ENCODE measurements at regions not wholly inside any gene's neighbourhood (a gene's known extent, or its start where the extent isn't known, plus 50 kb on each side); places are given as distances from the start of the nearest gene placed in this dataset.
"Not testable (repeated sequence)": the region's sequence is repeated elsewhere in the genome, so short reads cannot be mapped to it uniquely, and the experiment has no call there.

DNA sequence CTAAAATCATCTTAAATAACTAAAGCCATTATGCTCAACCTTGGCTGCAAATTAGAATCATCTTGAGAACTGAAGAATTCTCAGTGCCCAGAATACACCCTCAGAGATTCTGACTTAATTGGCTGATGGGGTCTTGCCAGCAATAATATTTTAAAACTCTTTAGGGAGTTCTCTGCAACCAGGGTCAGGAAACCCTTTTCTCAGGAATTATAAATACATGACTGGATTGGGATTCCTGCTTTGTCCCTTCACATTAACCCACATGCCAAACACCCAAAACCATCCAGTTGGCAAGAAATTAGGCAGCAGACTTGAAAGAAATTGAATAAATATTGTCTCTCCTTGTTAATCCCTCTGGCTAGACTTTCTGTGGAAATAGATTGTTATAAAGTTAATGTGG lies 482.3 kb upstream of the NECTIN3 start:
- DNase-seq (ENCODE audit: low read depth in 2 of 2): no peak

DNA sequence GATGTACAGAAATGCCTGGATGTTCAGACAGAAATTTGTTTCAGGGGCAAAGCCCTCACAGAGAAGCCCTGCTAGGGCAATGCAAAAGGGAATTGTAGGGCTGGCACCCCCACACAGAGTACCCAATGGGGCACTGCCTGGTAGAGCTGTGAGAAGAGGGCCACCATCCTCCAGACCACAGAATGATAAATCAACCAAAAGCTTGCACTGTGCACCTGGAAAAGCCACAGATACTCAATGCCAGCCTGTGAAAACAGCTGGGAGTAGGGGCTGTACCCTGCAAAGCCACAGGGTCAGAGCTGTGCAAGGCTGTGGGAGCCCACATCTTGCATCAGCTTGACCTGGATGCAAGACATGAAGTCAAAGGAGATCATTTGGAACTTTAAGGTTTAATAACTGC lies 477.9 kb upstream of the NECTIN3 start:
- no peak for DNase-seq (ENCODE audit: low read depth in 2 of 2)

DNA sequence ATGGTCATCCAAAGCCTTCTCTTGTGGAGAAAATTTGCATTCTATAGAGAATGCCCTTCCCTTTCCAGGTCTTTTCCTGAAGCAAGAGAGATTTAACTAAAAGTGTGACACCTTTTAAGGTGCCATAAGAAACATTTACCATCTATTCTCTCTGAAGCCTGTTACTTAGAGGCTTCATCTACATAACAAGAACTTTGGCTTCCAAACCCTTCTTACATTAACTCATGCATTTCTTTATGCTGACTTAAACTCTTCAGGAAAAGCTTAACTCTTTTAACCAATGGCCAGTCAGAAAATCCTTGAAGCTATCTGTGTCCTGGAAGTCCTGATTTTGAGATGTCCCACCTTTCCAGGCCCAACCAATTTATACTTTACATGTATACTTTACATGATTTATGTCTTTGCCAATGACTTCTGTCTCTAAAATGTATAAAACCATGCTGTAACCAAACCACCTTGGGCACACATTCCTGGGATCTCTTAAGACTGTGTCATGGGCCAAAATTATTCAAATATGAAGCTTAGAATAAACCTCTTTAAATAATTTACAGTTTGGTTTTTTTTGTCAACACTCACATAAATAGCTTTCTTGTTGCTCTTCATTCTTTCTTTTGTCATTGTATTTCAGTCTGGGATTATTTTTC lies 472.6 kb upstream of the NECTIN3 start:
- DNase-seq (ENCODE audit: low read depth in 2 of 2): no peak

DNA sequence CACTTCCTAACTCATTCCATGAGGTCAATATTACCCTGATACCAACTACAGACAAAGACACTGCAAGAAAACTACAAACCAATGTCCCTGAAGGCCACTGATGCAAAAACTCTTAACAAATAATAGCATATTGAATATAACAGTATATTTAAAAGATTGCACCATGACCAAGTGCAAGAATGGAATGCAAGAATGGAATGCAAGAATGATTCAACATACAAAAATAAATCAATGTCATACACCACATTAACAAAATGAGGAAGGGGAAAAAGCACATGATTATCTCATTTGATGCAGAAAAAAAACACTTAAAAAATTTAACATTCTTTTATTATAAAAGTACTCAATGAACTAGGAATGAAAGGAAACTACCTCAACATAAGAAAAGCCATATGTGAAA lies 463.1 kb upstream of the NECTIN3 start:
- DNase-seq (ENCODE audit: low read depth in 2 of 2): peak in 1 of 2 donors; percentile 17

DNA sequence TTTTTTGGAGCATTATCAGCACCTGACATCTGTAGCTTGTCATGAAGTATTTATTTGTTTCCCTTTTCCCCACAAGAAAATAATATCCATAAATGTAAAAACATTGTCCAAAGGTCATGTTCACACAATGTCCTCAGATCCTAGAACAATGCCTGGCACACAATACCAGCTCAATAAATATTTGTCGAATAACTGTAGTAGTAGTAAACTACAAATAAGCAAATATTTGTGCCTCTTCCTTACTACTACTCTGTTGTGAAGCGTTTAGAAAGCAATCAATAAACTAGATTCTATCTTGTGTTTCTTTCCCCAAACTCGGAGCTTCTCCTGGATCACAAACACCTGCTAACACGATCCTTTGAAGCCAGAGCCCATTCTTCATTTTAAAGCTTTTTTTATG lies 459.6 kb upstream of the NECTIN3 start:
- DNase-seq (ENCODE audit: low read depth in 2 of 2): no peak

DNA sequence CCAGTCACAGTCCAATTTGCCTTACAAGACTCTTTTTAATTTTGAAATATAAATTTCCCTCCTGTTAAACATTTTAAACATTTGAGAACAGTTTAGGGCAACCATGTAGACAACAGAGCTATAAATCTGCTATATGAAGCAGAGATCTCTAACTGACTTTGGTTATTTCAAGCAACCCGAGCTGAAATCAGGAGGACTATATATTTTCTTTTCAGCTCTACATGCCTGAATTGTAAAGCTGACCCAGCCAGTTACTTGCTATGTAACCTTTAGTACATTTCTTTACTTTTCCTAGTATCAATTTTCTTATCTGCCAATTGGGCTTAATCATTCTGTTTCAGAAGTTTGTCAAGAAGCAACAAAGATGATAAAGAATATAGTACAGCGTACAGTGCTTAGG lies 457.4 kb upstream of the NECTIN3 start:
- no peak for DNase-seq (ENCODE audit: low read depth in 2 of 2)

DNA sequence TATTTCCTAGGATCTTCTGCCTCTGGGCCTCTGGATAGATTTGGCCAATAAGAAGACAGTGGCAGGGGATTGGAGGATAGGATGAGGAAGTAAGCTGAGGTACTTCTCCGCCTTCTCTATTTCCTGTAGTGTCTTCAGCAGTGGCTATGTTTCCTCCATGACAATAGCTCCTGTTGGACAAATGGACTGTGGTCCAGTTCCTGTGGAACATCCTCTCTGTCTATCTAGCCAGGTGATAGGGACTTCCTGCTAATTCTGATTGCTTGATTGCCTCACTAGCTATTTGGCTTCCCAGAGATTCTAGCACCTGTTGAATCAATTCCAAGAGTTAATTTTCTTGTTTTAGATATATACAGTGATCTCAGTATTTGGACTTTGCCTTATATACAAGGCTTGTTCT lies 456.2 kb upstream of the NECTIN3 start:
- DNase-seq (ENCODE audit: low read depth in 2 of 2): no peak

DNA sequence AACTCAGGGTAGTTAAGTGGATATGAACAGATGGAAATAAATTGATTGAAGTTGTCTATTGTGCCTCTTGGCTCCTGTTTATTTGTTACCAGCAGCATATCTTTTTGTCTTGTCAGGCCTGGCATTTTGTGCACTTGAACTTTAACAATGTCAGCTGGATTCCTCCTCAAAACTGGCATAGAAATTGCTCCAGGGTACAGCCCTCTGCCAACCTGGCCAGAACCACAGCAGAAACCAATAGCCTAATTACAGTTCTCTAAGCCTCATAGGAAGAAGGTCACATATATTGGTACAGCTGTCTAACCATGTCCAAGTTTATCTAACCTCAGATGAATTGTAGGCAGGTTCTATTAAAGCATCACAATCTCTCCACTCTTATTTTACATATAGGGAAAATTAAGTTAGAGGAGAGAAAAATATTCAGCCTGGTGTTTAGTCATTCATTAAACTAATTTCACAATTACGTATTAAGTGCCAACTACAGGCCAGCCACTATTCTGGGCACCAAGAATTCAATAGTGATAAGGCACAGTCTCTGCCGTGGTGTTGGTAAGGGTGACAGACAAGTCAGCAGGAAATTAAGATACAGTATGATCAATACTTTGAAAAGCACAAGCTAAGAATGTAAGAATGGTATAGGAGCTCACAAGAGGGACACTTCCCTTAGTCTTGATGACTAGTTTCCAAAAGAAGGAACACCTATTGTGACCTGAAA lies 452.9 kb upstream of the NECTIN3 start:
- DNase-seq (ENCODE audit: low read depth in 2 of 2): no peak

DNA sequence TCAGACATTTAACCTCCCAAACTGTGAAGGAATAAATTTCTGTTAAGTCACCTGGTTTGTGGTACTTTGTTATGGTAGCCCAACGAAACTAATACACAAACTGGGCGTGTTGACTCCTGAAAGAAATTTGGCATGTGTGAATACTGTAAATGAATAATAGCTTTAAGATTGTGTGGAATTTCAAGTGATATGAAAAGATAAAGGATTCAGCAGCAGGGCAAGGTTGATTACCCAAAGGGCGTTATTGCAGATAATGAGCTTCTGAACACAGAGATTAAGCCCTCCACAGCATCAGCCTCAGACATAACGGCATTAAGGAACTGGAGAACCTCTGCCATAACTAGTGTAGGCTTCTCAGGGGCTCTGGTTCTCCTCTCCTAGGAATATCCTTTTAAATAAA lies 451.5 kb upstream of the NECTIN3 start:
- DNase-seq (ENCODE audit: low read depth in 2 of 2): no peak

DNA sequence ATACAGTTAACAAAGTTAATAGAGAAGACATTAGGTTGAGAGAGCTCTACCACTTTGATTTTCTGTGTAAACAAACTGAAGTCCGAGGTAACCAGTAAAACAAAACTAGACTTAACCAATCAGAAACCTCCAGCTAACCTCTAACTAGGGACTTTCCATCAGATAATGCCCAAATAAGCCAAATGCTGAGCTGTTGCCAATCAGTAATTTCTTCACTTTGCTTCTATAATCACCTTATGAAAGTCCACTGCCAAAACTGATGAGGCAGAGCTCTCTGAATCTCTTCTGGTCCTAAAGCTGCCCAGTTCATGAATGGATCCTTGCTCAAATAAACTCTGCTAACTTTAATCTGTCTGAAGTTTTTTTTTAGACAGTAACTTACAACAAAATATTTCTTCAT lies 448.0 kb upstream of the NECTIN3 start:
- peak in 1 of 2 donors; percentile 18 for DNase-seq (ENCODE audit: low read depth in 2 of 2)

DNA sequence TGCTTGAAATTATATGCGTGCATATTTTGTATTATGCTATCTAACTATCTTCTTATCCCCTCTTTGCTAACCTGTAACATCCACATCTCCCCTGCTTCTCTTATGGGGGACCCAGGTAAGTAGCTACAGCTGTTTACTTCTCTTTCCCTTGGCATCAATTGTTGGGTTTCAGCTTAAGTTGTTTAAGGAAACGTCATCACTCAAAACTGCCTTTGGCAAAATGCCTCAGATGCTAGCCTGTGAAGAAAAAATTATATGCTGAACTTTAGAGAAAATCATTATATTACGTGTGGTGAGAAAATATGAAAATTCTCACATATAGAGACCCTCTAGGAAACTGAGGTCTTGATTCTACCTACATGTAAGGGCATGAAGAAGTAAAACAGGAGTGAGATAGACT lies 447.0 kb upstream of the NECTIN3 start:
- DNase-seq (ENCODE audit: low read depth in 2 of 2): peak in 1 of 2 donors; percentile 19

DNA sequence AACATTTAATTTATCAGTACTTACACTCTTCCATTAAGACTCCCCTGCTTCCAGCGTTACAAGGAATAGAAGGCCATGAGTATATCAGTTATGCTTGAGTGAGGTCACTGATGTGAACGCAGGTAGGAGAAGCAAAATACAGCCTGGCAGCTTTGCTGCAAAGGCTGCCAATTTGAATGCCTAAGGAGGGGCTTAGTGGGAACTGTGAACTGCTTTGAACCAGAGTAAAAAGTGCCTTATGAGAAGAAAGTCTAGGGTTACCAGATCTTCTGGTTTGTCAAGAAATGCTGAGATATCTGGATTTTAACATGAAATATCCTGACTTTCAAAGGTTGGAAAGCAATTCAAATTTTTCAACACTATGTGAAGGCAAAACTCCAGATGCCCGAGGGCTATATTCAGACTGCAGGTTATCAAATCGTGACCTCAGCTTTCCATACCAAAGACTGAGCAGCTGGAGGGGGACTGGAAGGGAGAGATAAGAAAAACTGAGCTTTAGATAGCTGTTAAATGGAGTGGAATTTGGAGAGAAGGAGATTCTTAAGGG lies 446.3 kb upstream of the NECTIN3 start:
- DNase-seq (ENCODE audit: low read depth in 2 of 2): no peak

DNA sequence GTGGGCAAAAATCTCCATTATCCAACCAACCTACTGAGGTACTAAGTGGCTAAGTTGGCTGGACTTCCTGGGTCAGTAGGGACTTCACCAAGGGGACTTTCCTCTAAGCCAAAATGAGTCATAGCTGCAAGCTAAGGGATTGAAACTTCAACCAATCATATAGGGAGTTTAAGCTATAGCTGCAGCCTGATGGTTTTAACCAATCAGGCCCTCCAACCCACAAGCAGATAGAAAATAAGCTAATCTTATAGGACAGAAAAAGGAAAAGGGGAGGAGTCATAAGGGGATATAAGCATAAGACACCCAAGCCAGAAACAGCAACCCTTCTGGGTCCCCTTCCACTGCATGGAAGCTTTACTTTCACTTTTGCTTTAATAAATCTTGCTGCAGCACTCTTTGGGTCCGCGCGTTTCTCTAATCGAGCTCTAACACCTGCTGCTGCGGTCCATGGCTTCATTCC lies 444.9 kb upstream of the NECTIN3 start:
- DNase-seq (ENCODE audit: low read depth in 2 of 2): not testable (repeated sequence)

DNA sequence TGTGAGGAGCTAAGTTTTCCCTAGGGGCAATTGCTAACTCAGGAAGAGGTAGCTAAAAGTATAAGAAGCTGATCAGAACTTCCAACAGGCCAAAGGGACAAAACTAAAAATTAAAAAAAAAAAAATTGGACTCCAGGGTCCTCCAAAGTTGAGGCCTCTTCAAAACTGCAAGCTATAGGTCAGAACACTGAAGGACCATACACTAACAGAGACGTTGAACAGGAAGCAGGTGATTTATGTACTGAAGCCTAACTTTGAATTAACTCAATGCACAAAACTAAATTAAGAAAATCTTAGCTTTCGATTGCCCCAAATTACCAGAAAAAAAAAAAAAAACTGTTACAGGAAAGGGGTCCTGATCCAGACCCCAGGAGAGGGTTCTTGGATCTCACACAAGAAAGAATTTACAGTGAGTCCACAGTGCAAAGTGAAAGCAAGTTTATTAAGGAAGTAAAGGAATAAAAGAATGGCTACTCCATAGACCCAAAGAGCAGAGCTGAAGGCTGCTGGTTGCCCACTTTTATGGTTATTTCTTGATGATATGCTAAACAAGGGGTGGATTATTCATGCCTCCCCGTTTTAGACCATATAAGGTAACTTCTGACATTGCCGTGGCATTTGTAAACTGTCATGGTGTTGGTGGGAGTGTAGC lies 442.8 kb upstream of the NECTIN3 start:
- no peak for DNase-seq (ENCODE audit: low read depth in 2 of 2)

DNA sequence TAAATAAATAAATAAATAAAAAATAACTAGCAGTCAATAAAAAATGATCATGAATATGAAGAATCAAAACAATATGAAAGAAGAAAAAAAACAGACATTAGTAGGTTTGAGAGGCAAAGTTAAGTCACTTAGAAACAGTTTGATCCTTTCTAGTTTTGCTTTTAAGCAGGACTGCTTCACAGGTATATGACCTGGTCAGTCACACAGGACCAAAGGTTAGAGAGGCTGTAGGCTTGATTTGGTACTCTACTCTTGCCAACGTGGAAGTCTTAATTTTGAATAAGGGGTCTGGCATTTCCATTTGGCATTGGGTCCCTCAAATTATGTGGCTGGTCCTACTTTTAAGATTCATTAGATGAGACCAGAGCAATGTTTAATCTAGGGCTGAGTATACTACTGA lies 441.7 kb upstream of the NECTIN3 start:
- no peak for DNase-seq (ENCODE audit: low read depth in 2 of 2)

DNA sequence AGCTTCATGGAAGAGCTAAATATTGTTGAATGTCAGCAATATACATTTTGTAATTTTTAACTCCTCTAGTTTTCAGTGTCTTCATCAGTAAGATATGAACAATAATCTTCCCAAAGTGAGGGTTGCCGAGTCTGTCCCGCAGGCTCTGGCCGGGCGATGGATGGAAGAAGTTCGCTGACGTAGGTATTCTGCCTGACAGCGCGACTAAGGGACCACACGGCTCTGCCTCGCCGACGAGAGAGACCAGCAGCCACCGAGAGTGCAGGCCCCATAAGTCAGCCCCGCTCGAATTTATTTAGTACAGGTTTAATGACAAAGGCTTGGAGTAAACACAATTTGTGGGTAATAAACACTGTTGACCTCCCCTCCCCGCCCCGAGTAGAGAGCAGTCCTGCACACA lies 427.4 kb upstream of the NECTIN3 start:
- no peak for DNase-seq (ENCODE audit: low read depth in 2 of 2)

DNA sequence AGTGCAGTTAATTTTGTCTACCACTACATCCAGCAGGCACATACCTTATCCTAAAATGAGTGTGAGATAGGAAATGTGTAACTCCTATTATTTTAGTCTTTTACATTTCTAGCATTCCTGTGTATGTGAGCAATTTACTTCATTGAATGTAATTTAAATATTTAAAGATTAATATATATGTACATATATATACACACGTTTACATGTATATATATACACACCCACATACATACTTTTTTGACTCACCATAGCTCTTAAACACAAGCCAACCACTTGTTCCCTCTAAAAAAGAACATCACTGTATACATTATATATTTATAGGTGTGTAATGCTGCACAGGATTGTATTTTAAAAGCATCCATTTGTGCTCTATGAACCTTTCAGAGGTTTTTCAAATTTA lies 425.6 kb upstream of the NECTIN3 start:
- no peak for DNase-seq (ENCODE audit: low read depth in 2 of 2)

DNA sequence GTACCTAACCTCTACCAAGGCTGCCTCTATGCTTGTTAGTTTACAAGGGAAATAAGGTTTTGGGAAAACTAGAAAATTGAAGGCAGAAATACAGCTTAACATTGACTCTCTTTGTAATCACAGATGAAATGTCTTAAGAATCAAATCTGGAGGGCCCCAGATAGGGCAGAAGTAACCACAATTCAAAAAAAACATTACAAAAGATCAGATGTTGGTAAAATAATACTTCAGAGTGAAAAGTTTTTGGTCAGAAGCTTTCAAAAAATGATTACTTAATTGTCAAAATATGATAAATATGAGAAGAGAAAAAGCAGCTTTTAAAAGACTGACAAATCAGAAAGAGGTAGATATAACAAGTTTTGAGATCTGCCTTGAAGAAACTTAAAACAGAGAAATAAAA lies 425.1 kb upstream of the NECTIN3 start:
- DNase-seq (ENCODE audit: low read depth in 2 of 2): no peak

DNA sequence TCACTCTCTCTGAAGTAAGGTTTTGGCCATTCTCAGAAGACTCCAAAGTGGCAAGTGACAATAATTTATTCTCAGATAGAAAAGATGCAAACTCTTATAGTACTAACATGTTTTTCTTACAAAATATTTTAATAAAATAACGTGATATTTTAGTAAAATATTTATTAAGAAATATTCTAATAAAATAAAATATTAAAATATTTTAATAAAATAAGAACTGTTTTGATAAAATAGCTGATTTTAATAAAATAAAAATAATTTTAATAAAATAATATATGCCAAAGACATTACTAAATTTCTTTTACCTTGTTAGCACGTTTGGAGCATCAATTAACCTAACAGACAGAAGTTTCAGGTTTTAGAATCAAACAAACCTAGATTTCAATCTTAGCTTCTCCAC lies 424.0 kb upstream of the NECTIN3 start:
- no peak for DNase-seq (ENCODE audit: low read depth in 2 of 2)

DNA sequence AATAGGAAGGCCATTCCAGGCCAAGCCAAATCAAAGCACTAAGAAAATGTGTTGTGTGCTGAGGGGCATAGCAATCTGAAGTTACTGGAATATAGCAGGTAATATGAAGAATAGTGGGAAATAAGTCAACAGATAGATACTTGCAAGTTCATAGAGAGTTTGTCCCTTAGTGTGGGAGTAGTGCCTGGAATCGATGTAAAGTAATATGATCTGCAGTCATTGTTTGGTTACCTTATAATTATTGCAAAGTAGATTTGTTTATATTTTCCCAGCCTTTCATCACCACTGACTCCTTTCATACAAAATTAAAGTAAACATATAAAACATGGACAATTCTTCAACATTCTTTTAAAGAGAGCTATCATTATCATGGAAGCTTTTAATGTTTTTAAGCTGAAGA lies 420.9 kb upstream of the NECTIN3 start:
- DNase-seq (ENCODE audit: low read depth in 2 of 2): no peak

DNA sequence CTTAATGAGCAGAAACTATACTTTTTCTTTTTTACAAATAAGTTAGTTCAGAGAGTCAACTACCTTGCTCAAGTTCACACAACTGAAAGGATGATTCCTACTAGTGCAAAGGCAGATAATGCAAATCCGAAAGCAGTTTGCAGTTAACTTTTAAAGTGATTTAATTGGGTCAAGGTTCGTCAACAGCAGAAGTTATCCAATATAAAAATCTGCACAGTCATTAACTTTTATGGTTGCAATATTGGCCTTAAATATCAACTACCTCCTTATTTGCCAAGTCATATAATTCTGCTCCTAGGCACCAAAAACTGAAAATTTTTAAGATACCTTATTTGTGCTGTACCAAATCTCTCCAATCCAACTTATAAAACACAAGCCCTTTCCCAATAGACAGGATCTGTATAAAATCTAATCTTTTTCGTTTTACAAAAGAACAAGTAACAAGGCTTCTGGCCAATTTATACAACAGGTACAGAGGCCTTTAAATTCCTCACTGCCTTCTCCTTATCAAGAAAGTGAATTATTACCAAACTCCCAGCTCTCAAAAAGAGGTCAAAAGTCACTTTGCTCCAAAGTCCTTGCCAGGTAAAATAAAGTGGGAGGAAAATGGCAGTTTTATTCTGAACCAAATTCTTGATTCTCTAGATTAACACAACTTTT lies 416.6 kb upstream of the NECTIN3 start:
- no peak for DNase-seq (ENCODE audit: low read depth in 2 of 2)

DNA sequence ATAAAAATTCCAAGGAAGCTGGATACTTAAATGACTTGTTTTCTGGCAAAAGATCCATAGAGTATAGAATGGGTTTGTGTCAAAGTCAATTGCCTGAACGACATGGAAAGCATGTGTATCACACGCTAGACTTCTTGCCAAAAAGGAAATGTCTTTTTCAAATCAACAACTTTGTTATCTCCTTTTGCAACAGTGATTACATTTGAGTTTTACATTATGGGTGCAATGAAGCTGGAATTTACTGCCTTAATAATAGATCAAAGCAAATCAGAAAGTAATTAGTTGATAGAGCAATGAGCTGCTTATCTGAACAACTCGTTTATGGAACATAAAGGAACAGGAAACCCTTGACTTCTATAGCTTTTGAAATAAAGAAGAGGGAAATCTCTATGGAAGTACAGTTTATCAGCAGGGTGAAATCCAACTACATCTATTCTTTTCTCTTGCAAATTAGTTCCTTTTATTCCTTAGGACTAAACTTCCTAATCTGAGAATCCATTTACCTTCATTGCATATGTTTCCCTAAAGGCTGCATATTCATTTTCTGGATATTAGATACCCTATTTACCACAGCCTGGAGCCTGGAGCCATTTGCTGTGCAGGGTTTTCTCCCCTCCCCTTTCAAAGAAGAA lies 415.1 kb upstream of the NECTIN3 start:
- DNase-seq (ENCODE audit: low read depth in 2 of 2): peak; percentile 22 to 54

Measured in lung microvascular endothelial cell (primary cell).